NAMALWA (cell line): ENCODE measurements at regions not wholly inside any gene's neighbourhood (a gene's known extent, or its start where the extent isn't known, plus 50 kb on each side); places are given as distances from the start of the nearest gene placed in this dataset.

Experiments
- DNase-seq: peaks from one replicate; pipeline ENCODE4 v3.0.0-alpha.2; 2015; ENCODE audit warnings: low spot score

- no peak for DNase-seq
These were observed 148.5 kb downstream of the NOL4 start for GRCh38 chr18:34075963-34076860.

GRCh38 chr18:34061226-34061625, 163.5 kb downstream of the NOL4 start:
- DNase-seq: no peak

- no peak for DNase-seq
These were observed 169.5 kb downstream of the NOL4 start for GRCh38 chr18:34055227-34055626.

GRCh38 chr18:34050661-34051060, 174.1 kb downstream of the NOL4 start:
- DNase-seq: no peak

GRCh38 chr18:34049511-34049910, 175.2 kb downstream of the NOL4 start:
- DNase-seq: no peak

GRCh38 chr18:34048423-34048822, 176.3 kb downstream of the NOL4 start:
- DNase-seq: no peak

- DNase-seq: no peak
These were observed 182.1 kb downstream of the NOL4 start for GRCh38 chr18:34042423-34043146.

GRCh38 chr18:34039611-34040010, 185.1 kb downstream of the NOL4 start:
- DNase-seq: no peak

GRCh38 chr18:34039201-34039600, 185.5 kb downstream of the NOL4 start:
- DNase-seq: peak; percentile 32

- DNase-seq: no peak
These were observed 186.6 kb downstream of the NOL4 start for GRCh38 chr18:34038086-34038485.

- DNase-seq: no peak
These were observed 190.7 kb downstream of the NOL4 start for GRCh38 chr18:34033968-34034367.

- peak; percentile 48 for DNase-seq
These were observed 192.9 kb downstream of the NOL4 start for GRCh38 chr18:34031810-34032209.

- DNase-seq: no peak
These were observed 196.4 kb downstream of the NOL4 start for GRCh38 chr18:34028324-34028723.

GRCh38 chr18:34025191-34025801, 199.4 kb downstream of the NOL4 start:
- no peak for DNase-seq

- DNase-seq: no peak
These were observed 201.2 kb downstream of the NOL4 start for GRCh38 chr18:34023471-34023870.

GRCh38 chr18:34018336-34018735, 206.4 kb downstream of the NOL4 start:
- DNase-seq: no peak

GRCh38 chr18:34003687-34004086, 221.0 kb downstream of the NOL4 start:
- no peak for DNase-seq

GRCh38 chr18:34002130-34002529, 222.6 kb downstream of the NOL4 start:
- DNase-seq: peak; percentile 5

- no peak for DNase-seq
These were observed 223.3 kb downstream of the NOL4 start for GRCh38 chr18:34001376-34001775.

- no peak for DNase-seq
These were observed 237.5 kb downstream of the NOL4 start for GRCh38 chr18:33987206-33987605.

- DNase-seq: no peak
These were observed 241.6 kb downstream of the NOL4 start for GRCh38 chr18:33983126-33983525.

- DNase-seq: no peak
These were observed 264.3 kb downstream of the NOL4 start for GRCh38 chr18:33960417-33960816.

GRCh38 chr18:33959609-33960008, 265.1 kb downstream of the NOL4 start:
- no peak for DNase-seq
